GM23338 (cell line): ENCODE measurements at regions not wholly inside any gene's neighbourhood (a gene's known extent, or its start where the extent isn't known, plus 50 kb on each side); places are given as distances from the start of the nearest gene placed in this dataset.

Experiments used
- CREB1 ChIP-seq: fragments of 250-450 bp; sonication (Bioruptor Pico); IDR thresholded peaks from 2 replicates; pipeline ENCODE4 v1.5.0; 2020; ENCODE audit warnings: low read depth, mild to moderate bottlenecking, moderate library complexity
- CTCF ChIP-seq, 2 experiments: fragments of 200-600 bp in 1 of 2; sonication (generic) in 1 of 2; conservative IDR thresholded peaks; 2 replicates each; pipeline versions ENCODE4 v1.5.1 to v1.6.1; 2016 to 2017; ENCODE audit warnings: antibody characterized with exemption in 2 of 2, low read depth in 2 of 2, mild to moderate bottlenecking in 2 of 2, moderate library complexity in 1 of 2
- ETS1 ChIP-seq: IDR thresholded peaks from 2 replicates; pipeline ENCODE4 v1.6.1; 2016; ENCODE audit warnings: antibody characterized with exemption
- EZH2 ChIP-seq: fragments of 200-600 bp; sonication (generic); IDR thresholded peaks from one replicate; pipeline ENCODE4 v1.8.0; 2017; ENCODE audit warnings: antibody characterized with exemption, mild to moderate bottlenecking, low read depth; ENCODE audit not compliant: unreplicated experiment
- EZH2phosphoT487 ChIP-seq: fragments of 200-600 bp; sonication (generic); IDR thresholded peaks from one replicate; pipeline ENCODE4 v1.8.1; 2018; ENCODE audit warnings: antibody characterized with exemption; ENCODE audit not compliant: unreplicated experiment
- JUNB ChIP-seq: IDR thresholded peaks from one replicate; pipeline ENCODE4 v1.6.1; 2016; ENCODE audit warnings: antibody characterized with exemption; ENCODE audit not compliant: unreplicated experiment
- REST ChIP-seq: IDR thresholded peaks from one replicate; pipeline ENCODE4 v1.6.1; 2018; ENCODE audit warnings: antibody characterized with exemption; ENCODE audit not compliant: unreplicated experiment
- ZNF114 ChIP-seq: fragments of 250-450 bp; sonication (Bioruptor Pico); IDR thresholded peaks from 2 replicates; pipeline ENCODE4 v1.5.0; 2020; ENCODE audit warnings: mild to moderate bottlenecking, moderate library complexity

- TF ChIP-seq REST (no peak), CTCF (conservative IDR thresholded peaks at IDR 0.05; ENCODE audit: low read depth in 2 of 2) (no peak), ZNF114 (CRISPR knock-in tag) (no peak), ETS1 (no peak), EZH2phosphoT487 (no peak), CREB1 (CRISPR knock-in tag) (no peak), EZH2 (no peak), JUNB (no peak)
Observed at GRCh38 chr12:85374981-85375380, 95.0 kb downstream of the ALX1 start.
